Osteoblast (primary cell): ENCODE measurements at regions not wholly inside any gene's neighbourhood (a gene's known extent, or its start where the extent isn't known, plus 50 kb on each side); places are given as distances from the start of the nearest gene placed in this dataset.

Experiments
- DNase-seq: peaks from one replicate; pipeline ENCODE4 v3.0.0; 2011; ENCODE audit warnings: low spot score, mixed read lengths; ENCODE audit not compliant: insufficient read length; ENCODE audit errors: missing footprints
- H2AFZ ChIP-seq: 2 replicates; pipeline ENCODE4 v1.6.0; 2011; ENCODE audit warnings: mild to moderate bottlenecking, low read length
- H3K27ac ChIP-seq: 2 replicates; pipeline ENCODE4 v1.5.1; 2011; ENCODE audit warnings: mild to moderate bottlenecking, low read depth, low read length, moderate library complexity
- H3K27me3 ChIP-seq: 2 replicates; pipeline ENCODE4 v1.6.0; 2012; ENCODE audit warnings: mild to moderate bottlenecking, control low read depth, inconsistent platforms, low read length, moderate library complexity; ENCODE audit not compliant: insufficient read depth
- H3K36me3 ChIP-seq: 2 replicates; pipeline ENCODE4 v1.5.1; 2011; ENCODE audit warnings: mild to moderate bottlenecking, low read length, control low read depth, moderate library complexity; ENCODE audit not compliant: insufficient read depth
- H3K4me1 ChIP-seq: 2 replicates; pipeline ENCODE4 v1.5.1; 2011; ENCODE audit warnings: mild to moderate bottlenecking, low read length, control low read depth, moderate library complexity; ENCODE audit not compliant: insufficient read depth
- H3K4me2 ChIP-seq: 2 replicates; pipeline ENCODE4 v1.6.0; 2011; ENCODE audit warnings: mild to moderate bottlenecking, low read length; ENCODE audit not compliant: insufficient read depth
- H3K4me3 ChIP-seq: fragments of 200-600 bp; sonication (generic); 3 replicates; pipeline ENCODE4 v1.5.1; 2012; ENCODE audit warnings: mild to moderate bottlenecking, low read length, inconsistent platforms; ENCODE audit not compliant: insufficient read depth
- H3K79me2 ChIP-seq: 2 replicates; pipeline ENCODE4 v1.6.0; 2012; ENCODE audit warnings: mild to moderate bottlenecking, low read length, control low read depth, inconsistent platforms; ENCODE audit not compliant: insufficient read depth
- H3K9me3 ChIP-seq: 2 replicates; pipeline ENCODE4 v1.5.1; 2011; ENCODE audit warnings: low read depth, low read length, control low read depth
- H4K20me1 ChIP-seq: 2 replicates; pipeline ENCODE4 v1.6.0; 2012; ENCODE audit warnings: mild to moderate bottlenecking, low read length, control low read depth; ENCODE audit not compliant: insufficient read depth
- CTCF ChIP-seq: IDR thresholded peaks from 2 replicates; pipeline ENCODE4 v1.5.1; 2011; ENCODE audit warnings: mild to moderate bottlenecking, low read depth, low read length, moderate library complexity; ENCODE audit errors: extremely low read depth

DNA sequence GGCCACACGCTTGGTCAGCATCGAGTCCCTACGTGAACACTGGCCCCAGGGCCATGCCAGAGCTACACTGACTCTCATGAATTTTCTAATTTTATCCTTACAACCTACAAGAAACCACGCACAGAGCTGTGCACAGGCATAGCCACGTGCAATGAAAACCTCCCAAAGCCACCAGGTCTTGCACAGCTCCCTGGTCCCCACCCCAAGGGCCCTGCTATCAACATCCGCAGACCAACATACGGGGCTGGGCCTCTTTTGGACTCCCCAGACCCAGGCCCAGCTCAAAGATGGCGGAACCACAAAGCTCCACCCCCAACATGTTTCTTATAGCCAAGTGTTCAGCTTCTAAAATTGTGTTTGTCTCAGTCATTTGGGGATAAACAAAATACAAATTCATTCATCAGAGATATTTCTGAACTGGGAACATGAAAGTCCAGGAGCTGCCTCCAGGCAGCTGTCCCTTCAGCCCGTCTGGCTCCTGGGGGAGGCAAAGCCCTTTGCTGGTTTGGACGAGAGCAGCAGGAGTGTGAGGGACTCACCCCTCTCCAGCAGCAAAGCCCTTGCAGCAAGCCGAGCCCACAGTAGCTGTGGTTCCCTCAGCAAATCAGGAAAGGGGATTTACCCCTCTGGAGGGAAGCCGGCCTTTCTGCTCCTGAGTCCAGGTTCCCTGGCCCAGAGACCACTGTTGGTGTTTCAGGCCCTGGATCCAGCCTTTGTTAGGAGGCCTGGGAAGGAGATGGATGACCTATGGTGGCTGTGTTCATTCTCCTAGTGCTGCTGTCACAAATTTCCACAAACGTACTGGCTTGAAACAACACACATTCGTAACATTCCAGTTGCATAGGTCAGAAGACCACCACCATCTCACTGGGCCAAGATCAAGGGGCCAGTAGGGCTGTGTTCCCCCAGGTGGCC, 75.1 kb downstream of the OAT start:
- no peak for TF ChIP-seq CTCF
- no peak overlapping the region for H2AFZ ChIP-seq
- H3K4me2 ChIP-seq, result no peak overlapping the region
- H3K4me1 ChIP-seq, result peaks cover 11% of the 10 kb centered on the region
- H3K27me3 ChIP-seq, result no peaks in the 10 kb centered on the region
- H3K4me3 ChIP-seq, result no peak overlapping the region
- H4K20me1 ChIP-seq, result no peaks in the 10 kb centered on the region
- DNase-seq, result no peak
- no peaks in the 10 kb centered on the region for H3K9me3 ChIP-seq
- H3K27ac ChIP-seq, result no peak overlapping the region
- no peaks in the 10 kb centered on the region for H3K36me3 ChIP-seq
- H3K79me2 ChIP-seq, result no peaks in the 10 kb centered on the region

DNA sequence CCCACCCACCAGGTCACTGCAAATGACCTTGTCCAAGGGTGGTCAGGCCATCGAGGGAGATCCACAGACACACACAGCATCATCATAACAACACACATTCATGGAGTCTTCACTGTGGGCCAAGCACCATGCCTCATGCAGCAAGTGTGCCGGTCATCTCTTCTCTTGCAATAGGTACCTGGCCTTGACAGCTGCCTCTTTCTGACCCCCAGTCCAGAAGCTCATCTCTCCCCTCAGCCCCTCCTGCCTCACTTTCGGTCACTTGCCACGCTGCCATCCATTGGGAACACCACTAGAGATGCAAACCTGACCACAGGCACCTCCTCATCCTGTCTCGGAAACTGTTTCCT, 75.9 kb downstream of the OAT start:
- Histone ChIP-seq H3K4me2 (no peak overlapping the region), H2AFZ (no peak overlapping the region), H3K36me3 (no peaks in the 10 kb centered on the region), H3K4me1 (peaks cover 11% of the 10 kb centered on the region), H3K27me3 (no peaks in the 10 kb centered on the region), H4K20me1 (no peaks in the 10 kb centered on the region), H3K4me3 (no peak overlapping the region), H3K79me2 (no peaks in the 10 kb centered on the region), H3K27ac (no peak overlapping the region), H3K9me3 (no peaks in the 10 kb centered on the region)
- TF ChIP-seq CTCF, result no peak
- DNase-seq, result no peak

DNA sequence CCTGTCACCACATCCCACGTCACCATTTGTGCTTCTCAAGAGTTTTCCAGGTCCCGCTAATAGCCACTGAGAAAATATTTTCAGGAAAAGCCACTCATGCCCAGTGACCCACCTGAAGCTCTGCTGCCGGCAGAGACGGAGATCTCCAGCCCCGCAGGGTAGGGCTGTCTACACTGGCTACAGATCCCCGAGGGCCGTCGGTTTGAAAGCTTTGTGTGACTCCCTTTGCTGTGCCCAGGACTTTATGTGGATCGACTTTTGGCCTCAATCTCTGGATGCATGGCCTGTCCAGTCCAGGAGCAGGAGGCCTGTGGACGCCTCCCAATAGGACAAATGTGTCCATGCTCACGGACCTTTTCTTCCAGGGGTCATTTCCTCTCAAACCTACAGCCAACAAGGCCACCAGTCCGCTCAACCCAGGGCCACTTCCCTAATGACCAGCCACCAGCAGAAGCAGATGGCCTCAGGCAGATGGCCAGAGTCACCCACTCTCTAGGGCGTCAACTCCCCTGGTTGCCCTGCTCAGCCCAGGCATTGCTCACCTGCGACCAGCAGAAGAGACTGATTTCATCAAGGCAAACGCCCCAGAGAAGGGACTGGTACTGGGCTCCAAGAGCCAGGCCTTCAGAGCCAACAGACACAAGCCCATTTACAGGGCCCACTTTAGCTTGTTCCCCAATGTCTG, 76.4 kb downstream of the OAT start:
- Histone ChIP-seq H3K4me1 (peaks cover 11% of the 10 kb centered on the region), H2AFZ (no peak overlapping the region), H3K79me2 (no peaks in the 10 kb centered on the region), H3K4me2 (no peak overlapping the region), H4K20me1 (no peaks in the 10 kb centered on the region), H3K4me3 (no peak overlapping the region), H3K9me3 (no peaks in the 10 kb centered on the region), H3K27ac (no peak overlapping the region), H3K27me3 (no peaks in the 10 kb centered on the region), H3K36me3 (no peaks in the 10 kb centered on the region)
- no peak for TF ChIP-seq CTCF
- DNase-seq, result no peak

DNA sequence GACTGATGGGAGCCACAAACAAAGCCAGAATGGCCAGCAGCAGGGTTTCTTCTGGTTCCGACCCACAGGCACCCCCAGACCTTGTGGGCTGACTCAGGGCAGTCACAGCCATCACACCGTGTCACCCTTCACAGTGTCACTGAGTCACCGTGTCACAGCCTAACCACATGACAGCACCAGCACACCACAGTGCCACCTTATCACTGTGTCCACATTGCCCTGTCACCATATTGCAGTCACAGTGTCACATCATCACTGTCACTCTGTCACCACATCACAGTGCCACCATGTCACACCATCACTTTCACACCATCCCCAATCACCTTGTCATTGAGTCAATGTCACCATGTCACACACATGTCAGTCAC, 77.0 kb downstream of the OAT start:
- H3K27me3 ChIP-seq, result no peaks in the 10 kb centered on the region
- no peaks in the 10 kb centered on the region for H3K79me2 ChIP-seq
- H3K27ac ChIP-seq, result no peak overlapping the region
- peaks cover 11% of the 10 kb centered on the region for H3K4me1 ChIP-seq
- no peak overlapping the region for H3K4me2 ChIP-seq
- H2AFZ ChIP-seq, result no peak overlapping the region
- H3K9me3 ChIP-seq, result no peaks in the 10 kb centered on the region
- TF ChIP-seq CTCF, result no peak
- H3K36me3 ChIP-seq, result no peaks in the 10 kb centered on the region
- H3K4me3 ChIP-seq, result no peak overlapping the region
- no peaks in the 10 kb centered on the region for H4K20me1 ChIP-seq
- no peak for DNase-seq
